Fibroblast of villous mesenchyme (primary cell): ENCODE measurements at regions not wholly inside any gene's neighbourhood (a gene's known extent, or its start where the extent isn't known, plus 50 kb on each side); places are given as distances from the start of the nearest gene placed in this dataset.

Experiments used
- DNase-seq: peaks from one replicate; pipeline ENCODE4 v3.0.0-alpha.2; 2010; ENCODE audit warnings: low read depth
- H3K4me3 ChIP-seq: 2 replicates; pipeline ENCODE4 v1.5.1; 2011; ENCODE audit warnings: low read depth, mild to moderate bottlenecking, low read length
- TF ChIP-seq, protein P1 (sequence below): IDR thresholded peaks from 2 replicates; pipeline ENCODE4 v1.5.1; 2012; ENCODE audit warnings: low read depth, mild to moderate bottlenecking, low read length; ENCODE audit not compliant: insufficient read depth

GRCh38 chr20:22354647-22355046 is 229.7 kb downstream of the FOXA2 start:
- no peak for DNase-seq
- TF ChIP-seq, protein P1, sequence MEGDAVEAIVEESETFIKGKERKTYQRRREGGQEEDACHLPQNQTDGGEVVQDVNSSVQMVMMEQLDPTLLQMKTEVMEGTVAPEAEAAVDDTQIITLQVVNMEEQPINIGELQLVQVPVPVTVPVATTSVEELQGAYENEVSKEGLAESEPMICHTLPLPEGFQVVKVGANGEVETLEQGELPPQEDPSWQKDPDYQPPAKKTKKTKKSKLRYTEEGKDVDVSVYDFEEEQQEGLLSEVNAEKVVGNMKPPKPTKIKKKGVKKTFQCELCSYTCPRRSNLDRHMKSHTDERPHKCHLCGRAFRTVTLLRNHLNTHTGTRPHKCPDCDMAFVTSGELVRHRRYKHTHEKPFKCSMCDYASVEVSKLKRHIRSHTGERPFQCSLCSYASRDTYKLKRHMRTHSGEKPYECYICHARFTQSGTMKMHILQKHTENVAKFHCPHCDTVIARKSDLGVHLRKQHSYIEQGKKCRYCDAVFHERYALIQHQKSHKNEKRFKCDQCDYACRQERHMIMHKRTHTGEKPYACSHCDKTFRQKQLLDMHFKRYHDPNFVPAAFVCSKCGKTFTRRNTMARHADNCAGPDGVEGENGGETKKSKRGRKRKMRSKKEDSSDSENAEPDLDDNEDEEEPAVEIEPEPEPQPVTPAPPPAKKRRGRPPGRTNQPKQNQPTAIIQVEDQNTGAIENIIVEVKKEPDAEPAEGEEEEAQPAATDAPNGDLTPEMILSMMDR = no peak
- no peak overlapping the region for H3K4me3 ChIP-seq

- DNase-seq = no peak
- TF ChIP-seq, protein P1 = no peak
- H3K4me3 ChIP-seq = no peak overlapping the region
Observed at GRCh38 chr20:22353586-22353985, 230.8 kb downstream of the FOXA2 start.

- no peak for DNase-seq
- TF ChIP-seq, protein P1 = no peak
- no peak overlapping the region for H3K4me3 ChIP-seq
Observed at GRCh38 chr20:22352019-22352418, 232.4 kb downstream of the FOXA2 start.

- TF ChIP-seq, protein P1 = no peak
- no peak for DNase-seq
- no peak overlapping the region for H3K4me3 ChIP-seq
Observed at GRCh38 chr20:22350624-22351023, 233.7 kb downstream of the FOXA2 start.

GRCh38 chr20:22348010-22348409 is 236.4 kb downstream of the FOXA2 start:
- no peak for DNase-seq
- TF ChIP-seq, protein P1 = no peak
- H3K4me3 ChIP-seq = no peak overlapping the region

DNA sequence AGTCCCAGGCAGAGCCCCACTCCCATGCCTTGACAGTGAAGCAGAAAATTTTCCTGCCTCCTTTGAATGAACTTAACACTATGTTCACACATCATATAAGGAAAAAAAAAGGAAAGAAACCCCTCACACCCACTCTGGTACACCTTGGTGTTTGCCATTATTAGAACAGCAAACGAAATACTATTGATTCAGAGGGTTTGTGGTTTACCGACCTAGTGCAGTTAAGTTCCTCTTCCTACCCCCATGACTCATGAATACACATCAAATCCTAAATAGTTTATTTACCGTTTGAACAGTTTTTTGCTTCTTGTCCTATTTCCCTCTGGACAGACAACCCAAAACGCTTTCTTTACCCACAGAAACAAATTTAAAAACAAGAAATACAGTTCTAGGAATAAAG is 237.7 kb downstream of the FOXA2 start:
- no peak for DNase-seq
- no peak overlapping the region for H3K4me3 ChIP-seq
- TF ChIP-seq, protein P1 = no peak

DNA sequence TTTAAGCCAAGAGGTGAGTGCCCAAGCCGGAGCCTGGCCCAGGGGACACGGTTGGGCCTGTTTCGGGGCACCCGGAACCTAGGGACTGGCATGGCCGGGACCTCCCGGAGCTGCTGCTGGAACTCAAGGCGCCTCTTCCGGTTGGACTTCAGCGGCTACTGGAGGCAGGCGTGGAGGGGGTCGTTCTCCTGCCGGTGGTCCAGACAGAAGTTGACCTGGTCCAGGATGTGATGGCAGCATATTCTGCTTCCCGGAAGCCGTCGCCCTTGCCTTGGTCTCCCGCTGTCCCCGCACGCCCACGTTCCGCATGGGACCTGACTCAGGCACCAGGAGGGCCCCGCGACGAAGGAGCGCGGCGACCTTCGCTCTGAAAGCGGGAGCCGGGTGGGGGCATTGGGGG is 240.8 kb downstream of the FOXA2 start:
- TF ChIP-seq, protein P1 = no peak
- no peak for DNase-seq
- no peak overlapping the region for H3K4me3 ChIP-seq
